GM18499 (cell line): ENCODE measurements at regions not wholly inside any gene's neighbourhood (a gene's known extent, or its start where the extent isn't known, plus 50 kb on each side); places are given as distances from the start of the nearest gene placed in this dataset.
"Not testable (repeated sequence)": the region's sequence is repeated elsewhere in the genome, so short reads cannot be mapped to it uniquely, and the experiment has no call there.

Source experiments
- ATAC-seq: cut with Tn5 transposase; IDR thresholded peaks from one replicate; pipeline ENCODE4 v1.9.1; 2021; ENCODE audit warnings: moderate number of reproducible peaks; ENCODE audit not compliant: insufficient read depth, unreplicated experiment

- no peak for ATAC-seq
Measured at GRCh38 chr6:170075659-170076223, 215.1 kb downstream of the DLL1 start.

GRCh38 chr6:170074907-170075306 is 216.0 kb downstream of the DLL1 start:
- no peak for ATAC-seq

GRCh38 chr6:170074435-170074834 is 216.4 kb downstream of the DLL1 start:
- ATAC-seq = no peak

DNA sequence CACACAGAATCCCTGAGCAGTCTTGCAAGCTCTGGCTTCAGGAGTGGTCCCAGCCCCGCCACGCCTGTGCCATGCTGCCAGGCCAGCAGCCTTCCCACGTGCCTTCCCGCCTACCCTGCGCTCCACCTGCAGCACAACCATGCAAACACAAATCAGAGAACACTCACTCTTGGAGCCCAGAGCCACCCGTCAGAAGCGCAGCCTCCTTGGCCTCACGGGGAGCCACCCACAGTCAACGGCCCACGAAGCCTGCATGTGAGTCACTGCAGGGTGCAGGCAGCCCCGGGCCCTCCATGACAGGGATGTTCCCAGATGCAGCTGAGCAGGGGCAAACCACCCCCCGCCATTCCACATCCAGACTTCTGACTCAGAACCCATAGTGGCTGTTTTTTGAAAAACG is 217.0 kb downstream of the DLL1 start:
- ATAC-seq = no peak

DNA sequence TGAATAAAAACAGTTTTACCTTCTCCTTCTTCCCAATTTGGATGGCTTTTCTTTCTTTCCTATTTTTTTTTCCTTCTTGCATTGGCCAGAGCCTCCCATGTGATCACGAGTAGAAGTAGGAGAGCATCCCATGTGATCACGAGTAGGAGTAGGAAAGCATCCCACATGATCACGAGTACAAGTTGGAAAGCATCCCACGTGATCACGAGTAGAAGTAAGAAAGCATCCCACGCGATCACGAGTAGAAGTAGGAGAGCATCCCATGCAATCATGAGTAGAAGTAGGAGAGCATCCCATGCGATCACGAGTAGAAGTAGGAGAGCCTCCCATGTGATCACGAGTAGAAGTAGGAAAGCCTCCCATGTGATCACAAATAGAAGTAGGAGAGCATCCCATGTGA is 218.6 kb downstream of the DLL1 start:
- no peak for ATAC-seq

GRCh38 chr6:170069611-170070010 is 221.3 kb downstream of the DLL1 start:
- no peak for ATAC-seq

DNA sequence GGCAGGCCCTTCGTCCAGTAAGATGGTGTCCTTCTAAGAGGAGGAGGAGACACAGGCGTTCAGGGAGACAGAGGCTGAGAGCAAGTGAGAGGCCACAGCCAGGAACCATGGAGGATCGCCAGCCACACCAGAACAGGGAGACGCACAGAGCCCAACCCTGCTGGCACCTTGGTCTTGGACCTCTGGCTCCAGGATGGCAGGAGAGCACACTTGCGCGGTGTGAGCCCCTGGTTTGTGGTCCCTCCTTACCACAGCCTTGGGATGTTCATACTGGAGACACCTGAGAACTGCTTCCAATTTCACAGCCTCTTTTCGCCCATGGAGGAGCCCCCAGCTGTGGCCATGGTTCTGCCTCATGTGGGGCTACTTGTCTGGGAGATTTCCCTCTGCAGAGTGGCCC is 222.4 kb downstream of the DLL1 start:
- no peak for ATAC-seq

- no peak for ATAC-seq
Measured at GRCh38 chr6:170067923-170068360, 222.9 kb downstream of the DLL1 start.

DNA sequence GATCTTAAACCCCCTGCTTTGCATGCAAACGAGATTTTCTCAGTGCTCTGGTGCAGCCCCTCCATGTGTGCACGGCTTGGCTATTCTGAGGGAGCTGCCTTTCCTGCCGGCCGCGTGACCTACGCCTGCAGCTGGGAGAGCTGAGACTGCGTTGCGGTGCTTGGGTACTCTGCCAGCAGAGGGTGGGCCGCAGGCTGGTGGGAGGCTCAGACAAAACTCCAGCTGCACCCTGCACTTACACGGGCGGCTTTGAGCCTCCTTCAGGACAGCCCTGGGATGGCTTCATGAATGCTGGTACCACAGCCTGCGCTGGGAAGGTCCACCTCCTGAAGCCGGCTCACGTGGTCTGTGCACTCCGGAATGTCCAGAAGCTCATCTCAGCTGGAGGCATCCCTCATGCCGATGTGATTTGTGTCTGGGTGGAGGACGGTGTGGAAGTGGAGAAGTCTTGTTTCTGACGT is 223.7 kb downstream of the DLL1 start:
- ATAC-seq = no peak

DNA sequence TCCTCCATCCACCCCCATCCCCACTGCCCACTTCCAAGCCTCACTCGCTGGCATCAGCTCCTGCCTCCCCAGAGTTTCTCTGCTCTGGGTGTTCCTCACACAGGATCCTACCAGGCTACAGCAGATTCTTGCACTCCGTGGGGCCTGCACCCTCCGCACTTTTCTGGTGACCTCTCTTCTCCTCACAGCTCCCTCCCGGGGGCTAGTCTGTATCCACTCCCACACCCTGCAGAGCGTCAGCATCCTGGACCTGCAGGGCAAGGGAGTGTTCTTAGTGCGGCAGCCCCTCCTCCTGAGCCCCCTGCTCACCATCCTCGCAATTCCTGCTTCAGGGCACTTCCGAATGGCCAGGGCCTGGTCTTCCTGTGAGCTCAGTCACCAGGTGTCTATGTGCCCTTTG is 224.2 kb downstream of the DLL1 start:
- ATAC-seq = no peak

GRCh38 chr6:170063851-170064602 is 226.9 kb downstream of the DLL1 start:
- ATAC-seq = no peak

DNA sequence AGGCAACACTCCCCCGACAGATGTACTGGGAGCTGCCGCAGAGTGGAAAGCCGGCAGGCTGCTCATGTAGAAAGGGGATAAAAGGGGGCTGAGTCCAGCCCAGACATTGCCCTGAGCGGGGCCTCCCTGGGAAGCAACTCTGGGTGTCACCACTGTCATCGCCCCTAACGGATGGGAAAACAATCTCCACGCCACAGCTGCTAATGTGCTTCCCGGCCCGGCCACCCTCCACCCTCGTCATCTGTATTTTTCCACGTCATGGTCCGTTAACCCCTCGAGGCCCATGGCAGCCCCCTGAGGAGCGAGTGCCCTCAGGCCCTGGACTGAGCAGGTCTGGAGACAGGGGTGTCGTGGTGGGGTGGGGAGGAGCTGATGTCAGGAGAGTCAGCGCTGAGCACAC is 227.4 kb downstream of the DLL1 start:
- ATAC-seq = no peak

DNA sequence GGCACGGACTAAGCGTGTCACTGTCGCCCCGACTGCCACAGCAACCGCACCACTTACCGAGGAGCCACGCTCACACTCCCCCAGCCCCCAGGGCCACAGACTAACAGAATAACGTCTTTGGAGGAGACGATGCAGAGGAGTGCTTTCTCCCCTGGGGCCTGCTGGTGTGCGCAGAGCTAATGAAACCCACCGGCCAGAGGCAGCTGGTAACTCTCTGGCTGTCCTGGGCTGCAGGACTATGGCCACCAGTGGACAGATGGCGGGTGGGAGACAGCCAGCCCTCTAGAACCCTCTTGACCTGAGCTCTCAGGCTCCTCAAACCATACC is 228.0 kb downstream of the DLL1 start:
- no peak for ATAC-seq

DNA sequence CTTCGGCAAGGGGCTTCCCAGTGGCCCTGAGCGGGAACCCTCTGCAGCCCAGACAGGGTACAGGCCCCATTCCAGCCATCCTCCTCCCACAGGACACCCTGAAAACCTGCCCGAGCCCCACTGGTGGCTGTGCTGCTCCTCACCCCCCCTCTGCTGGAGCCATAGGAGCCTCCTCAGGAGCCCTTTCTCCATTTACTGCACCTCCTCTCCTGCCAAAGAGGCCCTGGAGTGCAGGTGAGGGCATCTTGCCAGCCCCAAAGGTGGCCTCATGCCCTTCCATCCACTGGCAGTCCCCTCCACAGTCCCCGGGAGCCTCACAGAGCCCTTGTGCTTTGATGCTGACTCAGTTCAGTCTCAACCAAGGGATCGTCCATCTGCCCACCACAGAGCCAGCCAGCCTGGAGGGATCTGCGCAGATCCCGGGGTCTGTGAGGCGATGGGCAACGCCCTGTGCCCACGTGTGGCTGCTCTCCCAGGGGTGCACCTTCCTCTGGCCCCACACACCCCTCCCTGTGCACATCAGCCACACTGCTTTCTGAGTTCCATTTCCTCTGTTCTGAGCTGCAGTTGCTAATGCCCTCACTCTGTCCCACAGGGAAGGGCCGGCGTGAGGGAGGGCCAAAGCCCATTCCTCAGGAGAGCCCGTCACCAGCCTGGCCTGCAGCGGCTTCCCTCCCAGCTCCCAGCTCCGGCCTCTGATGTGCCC is 228.5 kb downstream of the DLL1 start:
- no peak for ATAC-seq

DNA sequence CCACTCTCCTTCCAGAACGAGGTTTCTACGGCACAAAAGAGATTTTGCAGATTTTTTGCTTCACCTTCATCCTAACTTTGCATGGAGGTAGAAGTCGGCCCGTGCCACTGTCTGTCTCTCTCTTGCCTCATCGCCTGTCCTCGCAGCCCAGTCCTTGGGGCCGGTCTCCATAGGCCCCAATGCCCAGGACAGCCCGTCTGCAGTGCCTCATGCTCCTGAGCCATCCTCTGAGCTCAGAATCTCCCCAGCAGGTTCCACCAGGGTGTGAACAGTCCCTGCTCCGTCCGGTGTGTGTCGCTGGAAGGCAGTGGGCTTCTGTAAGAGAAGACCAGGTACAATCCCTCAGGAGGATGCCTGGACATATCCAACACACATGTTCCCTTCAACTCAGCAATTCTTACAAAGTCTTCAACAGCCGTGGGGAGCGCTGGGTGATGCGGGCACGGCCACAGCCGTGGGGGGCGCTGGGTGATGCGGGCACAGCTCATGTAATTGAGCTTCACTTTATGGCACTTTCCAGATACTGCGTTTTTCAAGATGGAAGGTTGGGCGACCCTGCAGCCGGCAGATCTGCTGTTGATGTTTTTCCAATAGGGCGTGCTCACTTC is 231.9 kb downstream of the DLL1 start:
- ATAC-seq = no peak

DNA sequence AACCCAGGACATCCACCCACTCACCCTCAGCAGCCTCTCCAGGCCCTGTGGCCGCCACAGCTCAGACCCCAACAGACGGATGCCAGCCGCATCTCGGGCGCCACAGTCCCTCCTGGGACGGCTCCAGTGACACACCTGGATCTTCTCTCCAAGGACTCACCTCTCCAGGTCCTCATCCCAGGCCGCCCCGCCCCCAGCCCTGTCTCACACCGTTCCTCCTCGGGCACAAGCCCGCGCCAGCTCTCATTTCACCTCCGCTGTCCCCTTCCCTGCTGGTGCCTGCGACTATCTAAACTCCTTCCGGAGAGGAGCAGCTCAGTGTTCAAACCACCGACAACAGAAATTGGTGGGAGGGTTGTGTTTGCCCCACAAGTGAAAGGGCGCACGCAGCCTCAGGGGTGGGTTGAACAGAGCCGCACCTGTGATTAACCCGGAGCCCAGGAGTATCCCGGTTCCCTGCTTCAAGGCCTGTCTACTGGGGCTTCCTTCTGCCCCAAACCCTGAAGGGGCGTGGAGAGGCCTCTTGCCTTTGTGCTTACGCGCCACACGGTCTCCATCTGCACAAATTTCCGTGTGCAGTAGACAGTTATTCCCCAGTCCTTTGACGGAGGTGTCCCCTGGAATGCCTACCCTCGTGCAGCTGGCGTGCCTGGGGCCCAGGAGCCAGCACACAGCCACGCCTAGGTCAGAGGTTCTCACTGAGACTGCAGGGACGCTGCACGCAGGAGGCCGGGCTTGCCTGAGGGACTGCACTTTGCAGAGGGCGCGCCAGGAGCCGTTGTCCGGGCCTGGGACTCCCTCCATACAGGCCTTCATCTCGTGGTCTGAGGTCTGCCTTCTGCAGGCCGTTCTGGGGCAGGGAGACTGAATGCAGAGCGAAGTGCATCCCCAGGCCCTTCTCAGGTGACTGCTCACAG is 232.7 kb downstream of the DLL1 start:
- ATAC-seq = no peak

- ATAC-seq = no peak
Measured at GRCh38 chr6:170057034-170057734, 233.7 kb downstream of the DLL1 start.

DNA sequence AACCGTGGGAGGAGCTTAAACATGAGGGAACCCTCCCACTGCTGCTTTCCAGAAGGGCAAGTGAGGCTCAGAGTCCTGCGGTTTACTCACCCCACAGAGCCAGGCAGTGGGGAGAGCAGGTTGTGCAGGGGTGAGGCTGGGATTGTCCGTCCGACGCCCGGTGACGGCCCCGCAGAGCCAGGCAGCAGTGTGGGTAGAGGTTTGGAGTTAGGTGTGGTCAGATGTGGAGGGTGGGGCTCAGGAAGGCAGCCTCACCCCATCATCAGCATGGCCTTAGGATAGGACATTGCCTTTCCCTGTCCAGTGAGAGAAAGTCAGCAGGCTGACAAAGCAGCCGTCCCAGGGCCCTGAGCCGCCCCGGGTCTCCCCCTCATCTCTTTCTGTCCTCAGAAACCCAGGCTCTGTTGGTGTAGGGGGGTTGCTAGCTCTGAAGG is 234.6 kb downstream of the DLL1 start:
- ATAC-seq = no peak

GRCh38 chr6:170055797-170056196 is 235.1 kb downstream of the DLL1 start:
- not testable (repeated sequence) for ATAC-seq
